Middle frontal gyrus (tissue), 1 donor: ENCODE measurements at regions not wholly inside any gene's neighbourhood (a gene's known extent, or its start where the extent isn't known, plus 50 kb on each side); places are given as distances from the start of the nearest gene placed in this dataset.
"Not testable (repeated sequence)": the region's sequence is repeated elsewhere in the genome, so short reads cannot be mapped to it uniquely, and the experiment has no call there.

Experiments used
- DNase-seq: peaks from one replicate; pipeline ENCODE4 v3.0.0-alpha.2; 2015; ENCODE audit warnings: low spot score; ENCODE audit errors: extremely low spot score

DNA sequence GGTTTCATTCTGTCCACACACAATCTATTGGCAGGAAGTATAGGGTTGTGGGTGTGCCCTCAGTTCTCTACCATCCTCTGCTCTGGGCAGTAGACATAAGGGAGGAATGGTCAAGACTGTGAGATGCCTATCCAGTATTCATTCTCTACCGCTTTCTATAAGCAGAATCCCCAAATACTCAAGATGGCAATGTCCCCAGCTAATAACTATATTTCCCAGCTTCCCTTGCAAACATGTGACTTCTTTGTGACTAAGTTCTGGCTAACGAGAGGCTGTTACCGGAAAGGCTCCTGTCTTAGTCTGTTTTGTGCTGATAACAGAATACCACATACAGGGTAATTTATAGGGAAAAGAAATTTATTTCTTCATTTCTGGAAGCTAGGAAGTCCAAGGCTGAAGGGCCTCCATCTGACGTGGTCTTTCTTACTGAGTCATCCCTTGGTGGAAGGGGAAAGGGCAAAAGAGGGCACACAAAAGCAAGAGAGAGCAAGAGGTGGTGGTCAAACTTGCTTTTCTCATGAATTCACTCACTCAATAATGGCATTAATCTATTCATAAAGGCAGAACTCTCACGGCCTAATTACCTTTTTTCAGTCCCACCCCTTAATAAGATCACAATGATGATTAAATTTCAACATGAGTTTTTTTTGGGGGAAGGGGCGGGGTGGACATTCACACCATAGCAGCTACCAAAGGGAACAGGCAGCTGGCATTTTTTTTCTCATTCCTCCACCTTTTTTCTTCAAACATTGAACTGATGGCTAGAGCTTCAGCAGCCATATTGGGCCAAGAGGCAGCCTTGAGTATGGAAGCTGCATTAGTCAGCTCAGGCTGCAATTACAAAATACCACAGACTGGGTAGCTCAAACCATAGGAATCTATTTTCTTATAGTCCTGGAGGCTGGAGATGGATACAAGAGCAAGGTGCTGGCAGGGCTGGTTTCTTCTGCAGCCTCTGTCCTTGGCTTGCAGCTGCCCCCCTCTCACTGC, 109.7 kb upstream of the OR9Q1 start:
- no peak for DNase-seq

DNA sequence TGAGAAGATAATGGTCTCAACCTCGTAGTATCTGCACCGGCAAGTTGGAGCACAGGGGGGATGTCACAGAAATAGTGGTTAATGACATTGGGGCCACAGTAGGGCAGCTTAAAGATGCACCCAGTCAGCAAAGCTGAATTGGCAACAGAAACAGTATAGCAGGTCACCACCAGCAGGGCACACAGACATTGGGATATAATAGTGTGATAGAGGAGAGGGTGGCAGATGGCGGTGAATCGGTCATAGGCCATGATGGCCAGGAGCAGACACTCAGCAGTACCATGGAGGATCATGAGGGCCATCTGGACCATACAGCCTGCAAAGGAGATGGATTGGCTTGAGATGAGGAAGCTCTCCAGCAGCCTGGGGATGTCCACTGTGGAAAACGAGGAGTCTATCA, 106.0 kb upstream of the OR9Q1 start:
- DNase-seq: no peak

DNA sequence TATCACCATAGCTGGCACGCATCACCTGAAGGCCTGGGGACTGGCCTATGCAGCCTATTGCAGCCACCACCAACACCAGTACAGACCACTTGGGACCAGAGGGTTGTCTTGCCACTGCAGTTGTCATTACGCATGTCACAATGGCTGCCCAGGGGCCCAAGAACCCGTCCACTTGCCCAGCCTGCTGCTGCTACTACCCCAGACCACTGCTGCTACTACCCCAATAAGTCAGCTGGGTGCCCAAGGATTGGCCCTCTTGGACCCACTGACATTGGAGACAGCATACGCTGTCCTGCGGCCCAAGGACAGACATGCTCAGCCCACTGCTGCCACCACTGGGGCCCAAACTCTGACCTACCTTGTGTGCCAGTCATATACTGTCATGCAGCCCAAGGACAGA, 102.7 kb upstream of the OR9Q1 start:
- DNase-seq: no peak

DNA sequence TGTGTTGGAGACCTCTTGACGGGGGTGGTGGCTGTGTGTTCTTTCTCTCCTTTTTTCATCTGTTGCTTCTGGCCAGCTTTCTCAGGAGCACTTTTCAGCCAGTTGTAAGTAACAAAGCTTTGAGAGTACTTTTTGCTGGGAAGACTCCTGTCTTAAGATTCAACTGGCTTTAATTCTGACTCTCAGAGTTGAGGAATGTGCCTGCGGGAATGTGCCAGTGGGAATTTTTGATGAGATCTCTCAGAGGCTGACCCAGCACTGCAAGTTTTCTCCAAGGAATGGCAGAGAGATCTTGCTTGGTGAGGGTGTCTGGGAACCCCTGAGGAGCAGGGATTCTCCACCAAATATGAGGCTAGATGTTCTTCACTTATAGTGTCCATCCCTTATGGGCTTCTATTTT, 91.6 kb upstream of the OR9Q1 start:
- DNase-seq: no peak

DNA sequence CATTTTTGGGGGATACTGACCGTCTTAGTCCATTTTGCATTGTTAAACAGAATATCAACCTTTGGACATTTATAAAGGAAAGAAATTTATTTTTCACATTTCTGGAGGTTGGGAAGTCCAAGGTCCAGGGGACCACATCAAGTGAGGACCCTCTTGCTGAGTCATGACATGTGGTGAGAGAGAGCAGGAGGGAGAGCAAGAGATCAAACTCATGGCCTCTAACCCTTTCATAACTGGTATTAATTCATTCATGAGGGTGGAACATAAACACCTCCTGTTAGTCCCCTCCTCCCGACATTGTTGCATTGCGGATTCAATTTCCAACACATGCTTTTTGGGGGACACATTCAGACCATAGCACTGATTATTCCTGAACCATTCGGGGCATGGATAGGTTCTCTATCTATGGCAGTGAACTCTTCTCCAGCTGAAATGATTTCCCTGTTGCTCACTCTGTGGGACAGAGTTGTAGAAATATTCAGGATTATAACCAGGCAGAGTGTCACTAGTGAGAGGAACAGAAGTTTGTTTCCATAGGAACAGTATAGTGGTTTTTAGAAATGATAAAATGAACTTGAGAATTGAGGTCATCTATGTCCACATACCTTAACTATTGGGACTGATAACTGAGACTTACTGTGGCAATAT, 88.2 kb upstream of the OR9Q1 start:
- no peak for DNase-seq

DNA sequence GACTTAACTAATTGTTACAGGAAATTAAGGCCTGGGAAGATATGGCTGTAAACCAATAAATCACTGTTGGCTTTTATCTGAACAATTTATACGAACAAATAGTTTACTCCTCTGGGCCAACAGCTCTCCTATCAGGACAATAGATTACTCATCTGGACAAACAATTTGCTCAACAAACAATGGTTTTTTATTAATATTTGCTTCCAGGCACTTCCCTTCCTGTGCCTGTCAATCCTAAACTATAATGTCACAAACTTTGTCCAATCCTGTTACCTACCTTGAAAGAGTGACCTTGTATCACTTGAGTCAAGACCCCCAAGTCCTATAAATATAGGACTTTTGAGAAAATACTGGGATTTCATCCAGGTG, 87.6 kb upstream of the OR9Q1 start:
- DNase-seq: no peak

DNA sequence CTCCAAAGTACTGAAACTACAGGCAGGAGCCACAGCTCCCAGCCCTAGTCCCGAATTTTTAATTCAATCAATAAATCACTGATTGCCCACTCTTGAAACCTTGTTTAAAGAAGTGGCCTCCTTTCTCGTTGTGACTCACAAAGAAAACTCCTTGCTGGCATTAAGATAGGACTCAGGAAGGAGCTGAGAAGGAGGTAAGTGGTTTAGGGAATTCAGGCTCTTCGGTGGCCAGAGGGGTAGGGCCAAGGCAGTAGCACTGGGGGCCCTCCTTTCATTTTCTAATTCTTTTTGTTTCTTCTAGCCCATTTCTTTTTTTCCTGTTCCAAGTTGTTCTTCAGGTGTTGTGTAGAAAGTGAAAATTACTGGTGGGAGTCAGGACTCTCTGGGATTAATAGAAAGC, 86.2 kb upstream of the OR9Q1 start:
- DNase-seq: no peak

DNA sequence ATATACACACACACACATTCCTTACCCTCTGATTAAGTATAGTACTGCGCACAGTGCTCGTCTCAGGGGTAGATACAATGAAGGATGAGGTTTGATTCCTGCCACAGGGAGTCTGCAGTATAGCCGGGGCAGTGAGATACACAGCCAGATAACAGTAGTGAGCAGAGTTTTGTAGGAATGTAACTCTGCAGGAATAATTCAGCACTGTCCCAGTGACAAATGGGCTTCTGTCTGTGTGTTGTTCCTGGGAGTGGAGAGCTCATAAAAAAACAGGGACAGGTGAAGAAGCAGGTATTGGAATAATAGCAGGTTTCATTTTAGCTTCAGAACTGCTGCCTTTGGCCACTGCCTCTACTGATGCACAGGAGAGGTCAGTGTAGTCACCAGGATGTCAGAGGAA, 85.3 kb upstream of the OR9Q1 start:
- DNase-seq: no peak

DNA sequence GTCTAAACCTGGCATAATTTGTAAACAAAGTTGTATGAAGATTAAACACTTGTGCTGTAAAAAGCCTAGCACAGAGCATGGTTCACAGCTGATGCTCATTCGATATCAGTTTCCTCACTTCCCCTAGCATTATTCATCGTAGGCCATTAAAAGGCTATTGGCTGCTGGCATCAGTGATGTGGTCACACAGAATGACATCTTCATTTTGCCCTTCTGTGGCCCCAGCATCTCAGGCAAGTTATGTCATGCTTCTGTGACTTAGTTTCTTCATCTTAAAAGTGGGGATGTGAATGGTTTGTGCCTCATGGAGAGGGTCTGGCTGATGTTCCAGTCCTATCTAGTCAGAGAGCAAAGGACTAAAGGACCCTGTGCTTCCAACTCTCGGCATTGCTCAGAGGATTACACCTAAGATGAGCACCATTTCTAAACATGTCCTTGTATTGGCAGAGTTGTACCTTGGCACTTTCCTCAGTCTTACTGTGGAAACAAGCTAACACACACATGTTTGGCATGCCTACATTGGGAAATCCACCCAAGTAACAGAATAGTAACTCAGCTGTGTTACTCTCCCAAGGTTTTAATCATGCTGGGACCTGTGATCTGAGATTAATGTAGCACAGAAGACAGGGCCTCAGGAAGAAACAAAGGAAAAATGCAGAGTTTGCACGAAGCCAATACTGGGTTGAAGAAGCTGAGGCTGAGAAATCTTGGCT, 83.5 kb upstream of the OR9Q1 start:
- DNase-seq: no peak

DNA sequence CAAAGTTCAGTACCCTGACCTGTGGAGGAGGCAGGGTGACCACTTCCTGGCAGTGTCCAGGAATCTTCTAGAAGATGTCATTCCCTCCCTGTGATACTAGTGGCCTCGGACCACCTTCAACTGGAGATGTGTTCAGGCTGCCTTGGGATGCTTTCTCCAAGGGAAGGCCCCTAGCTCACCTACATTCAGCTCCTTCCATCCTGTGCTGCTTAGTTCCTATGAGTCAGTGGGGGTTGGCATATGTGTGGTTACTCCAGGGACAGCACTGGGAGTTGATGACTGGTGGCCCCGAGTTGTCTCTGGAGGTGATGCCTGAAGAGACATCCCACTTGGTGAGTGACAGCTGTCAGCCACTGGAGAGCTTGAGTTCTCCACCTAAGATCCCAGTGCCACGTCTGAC, 81.8 kb upstream of the OR9Q1 start:
- DNase-seq: no peak

DNA sequence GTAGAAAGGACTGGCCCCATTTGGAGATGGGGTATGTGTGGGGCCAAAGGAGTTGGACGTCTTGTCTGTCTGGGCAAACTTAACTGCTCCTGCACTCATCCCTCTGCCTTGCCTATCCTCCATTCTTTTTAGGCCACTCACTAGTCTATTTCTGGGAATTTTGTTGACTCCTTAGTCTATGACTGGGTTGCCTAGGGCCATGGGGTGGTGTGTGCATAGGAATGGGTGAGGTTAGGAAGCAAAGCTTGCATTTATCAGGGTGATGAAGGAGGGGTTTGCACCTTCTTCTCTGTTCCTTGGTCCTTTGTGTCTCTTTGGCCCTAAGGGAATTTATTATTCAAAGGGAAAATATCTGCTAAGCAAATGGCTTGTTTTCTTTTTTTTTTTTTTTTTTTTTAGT, 80.9 kb upstream of the OR9Q1 start:
- no peak for DNase-seq

DNA sequence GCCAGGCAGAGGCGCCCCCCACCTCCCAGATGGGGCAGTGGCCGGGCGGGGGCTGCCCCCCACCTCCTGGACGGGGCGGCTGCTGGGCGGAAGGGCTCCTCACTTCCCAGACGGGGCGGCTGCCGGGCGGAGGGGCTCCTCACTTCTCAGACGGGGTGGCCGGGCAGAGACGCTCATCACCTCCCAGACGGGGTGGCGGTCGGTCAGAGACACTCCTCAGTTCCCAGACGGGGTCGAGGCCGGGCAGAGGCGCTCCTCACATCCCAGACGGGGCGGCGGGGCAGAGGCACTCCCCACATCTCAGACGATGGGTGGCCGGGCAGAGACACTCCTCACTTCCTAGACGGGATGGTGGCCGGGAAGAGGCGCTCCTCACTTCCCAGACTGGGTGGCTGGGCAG, 79.9 kb upstream of the OR9Q1 start:
- not testable (repeated sequence) for DNase-seq

DNA sequence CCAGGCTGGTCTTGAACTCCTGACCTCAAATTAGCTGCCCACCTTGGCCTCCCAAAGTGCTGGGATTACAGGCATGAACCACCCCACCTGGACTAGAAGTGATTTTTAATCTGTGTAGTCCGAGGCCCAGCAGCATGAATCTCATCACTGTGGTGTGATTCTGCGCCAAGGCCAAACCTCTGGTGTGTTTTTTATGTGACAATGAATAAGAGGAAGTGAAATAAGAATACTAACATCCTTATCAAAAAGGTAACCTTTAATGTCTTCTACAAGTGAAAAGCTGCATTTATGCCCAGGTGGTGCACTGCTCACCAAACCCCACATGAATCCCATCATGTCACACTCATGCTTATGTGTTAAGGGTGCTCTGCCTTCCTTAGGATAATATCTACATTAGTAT, 77.1 kb upstream of the OR9Q1 start:
- no peak for DNase-seq

DNA sequence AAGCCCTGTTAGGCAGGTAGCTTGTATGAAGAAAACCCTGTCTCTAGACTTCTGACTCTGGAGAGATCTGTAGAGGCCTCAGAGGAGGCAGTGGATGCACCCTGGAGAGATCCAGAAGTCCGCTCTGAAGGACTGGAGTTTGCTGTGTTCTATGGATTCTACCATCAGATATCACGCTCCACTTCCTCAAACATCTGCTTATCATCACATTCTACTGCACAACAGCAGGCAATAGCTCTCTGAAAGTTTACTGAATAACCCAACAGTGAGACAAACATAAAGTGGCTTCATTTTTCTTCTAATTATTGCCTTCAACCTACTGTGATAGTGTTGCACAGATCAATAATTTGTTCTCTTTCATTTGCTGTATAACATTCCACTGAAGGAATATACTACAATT, 59.0 kb upstream of the OR9Q1 start:
- DNase-seq: no peak

DNA sequence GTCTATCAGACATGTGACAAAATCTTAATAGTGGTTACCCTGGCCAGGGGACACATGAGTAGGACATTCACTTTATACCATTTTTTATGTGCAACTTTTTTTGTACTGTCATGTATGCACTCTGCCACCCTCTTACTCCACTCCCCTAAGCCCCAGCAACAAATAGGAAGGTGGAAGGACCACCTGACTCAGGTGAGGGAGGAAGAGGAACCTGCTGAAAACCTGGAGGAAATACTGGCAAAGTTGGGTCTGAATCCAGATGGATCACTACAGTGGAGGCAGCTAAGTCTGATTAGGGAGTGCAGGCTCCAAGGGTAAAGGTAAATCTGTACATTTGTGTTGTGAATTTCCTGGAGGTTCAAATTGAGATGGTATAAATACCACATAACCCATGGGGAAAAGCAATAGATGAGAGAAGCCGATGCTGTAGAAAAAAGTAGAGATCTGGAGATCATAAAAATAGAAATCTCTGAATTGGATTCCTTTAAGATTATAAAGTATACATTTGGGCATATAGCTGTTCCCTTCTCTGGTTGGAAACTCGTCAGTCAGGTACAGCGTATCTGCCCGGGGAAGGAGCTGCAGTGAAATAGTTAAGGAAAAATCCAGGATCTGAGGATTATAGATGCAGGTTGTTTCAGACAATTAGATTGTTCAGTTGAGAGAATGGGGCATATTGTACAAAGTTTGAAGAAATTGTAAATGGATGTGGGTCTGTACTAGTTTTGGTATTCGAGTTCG, 52.2 kb upstream of the OR9Q1 start:
- no peak for DNase-seq

DNA sequence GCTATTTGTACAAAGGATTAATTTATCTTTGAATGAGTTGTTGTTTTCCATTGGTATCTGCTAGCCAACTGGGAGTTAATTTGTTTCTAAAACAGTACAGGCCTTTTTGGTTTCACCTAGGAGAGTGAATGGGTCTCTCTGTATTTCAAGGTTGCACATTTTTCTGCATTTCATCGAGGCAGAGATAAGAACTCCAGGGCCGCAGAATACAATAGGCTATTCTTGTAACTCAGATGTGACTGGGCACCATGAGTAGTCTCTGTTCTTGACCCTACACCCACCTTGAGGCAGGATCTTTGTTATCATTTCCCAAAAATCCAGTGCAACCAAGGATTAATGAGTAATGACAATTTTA, 51.7 kb upstream of the OR9Q1 start:
- DNase-seq: no peak
